Nephron progenitor cell (in vitro differentiated cells): ENCODE measurements at regions not wholly inside any gene's neighbourhood (a gene's known extent, or its start where the extent isn't known, plus 50 kb on each side); places are given as distances from the start of the nearest gene placed in this dataset.

Experiments
- DNase-seq: peaks from one replicate; pipeline ENCODE4 v3.0.0; 2021
- H3K27ac Mint-ChIP-seq: 2 replicates; pipeline ENCODE4 v1.8.0; 2021; ENCODE audit warnings: mild to moderate bottlenecking, moderate library complexity, mixed read lengths
- H3K27me3 Mint-ChIP-seq: 2 replicates; pipeline ENCODE4 v1.8.0; 2021; ENCODE audit warnings: mild to moderate bottlenecking, low read depth, mixed read lengths; ENCODE audit not compliant: poor library complexity
- H3K36me3 Mint-ChIP-seq: 2 replicates; pipeline ENCODE4 v1.8.0; 2021; ENCODE audit warnings: low read depth, mixed read lengths
- H3K4me1 Mint-ChIP-seq: 2 replicates; pipeline ENCODE4 v1.8.0; 2021; ENCODE audit warnings: mixed read lengths
- H3K4me3 Mint-ChIP-seq: 2 replicates; pipeline ENCODE4 v1.8.0; 2021; ENCODE audit warnings: mild to moderate bottlenecking, moderate library complexity, mixed read lengths
- H3K9me3 Mint-ChIP-seq: 2 replicates; pipeline ENCODE4 v1.8.0; 2021; ENCODE audit warnings: mild to moderate bottlenecking, moderate library complexity, mixed read lengths
- CTCF ChIP-seq: fragments of 200-600 bp; sonication (generic); IDR thresholded peaks from 2 replicates; pipeline ENCODE4 v1.5.0; 2021; ENCODE audit warnings: antibody characterized with exemption

- H3K4me3 Mint-ChIP-seq = no peak overlapping the region
- no peak for TF ChIP-seq CTCF
- H3K9me3 Mint-ChIP-seq = no peaks in the 10 kb centered on the region
- no peaks in the 10 kb centered on the region for H3K36me3 Mint-ChIP-seq
- no peak for DNase-seq
- H3K4me1 Mint-ChIP-seq = peaks cover 44% of the 10 kb centered on the region
- H3K27me3 Mint-ChIP-seq = peaks cover 2% of the 10 kb centered on the region
- H3K27ac Mint-ChIP-seq = no peak overlapping the region
These were observed 349.6 kb downstream of the ZIC1 start for GRCh38 chr3:147758771-147759170.

- Mint-ChIP-seq H3K4me3 (peak overlapping the region; percentile 52), H3K4me1 (peaks cover 44% of the 10 kb centered on the region), H3K9me3 (no peaks in the 10 kb centered on the region), H3K27me3 (peaks cover 4% of the 10 kb centered on the region), H3K36me3 (no peaks in the 10 kb centered on the region), H3K27ac (peak overlapping the region; percentile 90)
- no peak for TF ChIP-seq CTCF
- DNase-seq = no peak
These were observed 350.9 kb downstream of the ZIC1 start for GRCh38 chr3:147760085-147760484.

GRCh38 chr3:147760941-147761340, 351.8 kb downstream of the ZIC1 start:
- no peak overlapping the region for H3K4me3 Mint-ChIP-seq
- no peak overlapping the region for H3K27ac Mint-ChIP-seq
- peaks cover 44% of the 10 kb centered on the region for H3K4me1 Mint-ChIP-seq
- H3K9me3 Mint-ChIP-seq = no peaks in the 10 kb centered on the region
- no peaks in the 10 kb centered on the region for H3K36me3 Mint-ChIP-seq
- H3K27me3 Mint-ChIP-seq = peaks cover 4% of the 10 kb centered on the region
- DNase-seq = no peak
- no peak for TF ChIP-seq CTCF

- no peaks in the 10 kb centered on the region for H3K36me3 Mint-ChIP-seq
These were observed 364.0 kb downstream of the ZIC1 start for GRCh38 chr3:147773116-147773630.

GRCh38 chr3:147775411-147775810, 366.2 kb downstream of the ZIC1 start:
- no peak for TF ChIP-seq CTCF
- H3K27ac Mint-ChIP-seq = no peak overlapping the region
- no peak for DNase-seq
- H3K4me3 Mint-ChIP-seq = no peak overlapping the region
- H3K27me3 Mint-ChIP-seq = peaks cover 3% of the 10 kb centered on the region
- H3K4me1 Mint-ChIP-seq = no peaks in the 10 kb centered on the region
- H3K9me3 Mint-ChIP-seq = no peaks in the 10 kb centered on the region
- H3K36me3 Mint-ChIP-seq = no peaks in the 10 kb centered on the region

More at GRCh38 chr3:147773116-147773630, 364.0 kb downstream of the ZIC1 start:
- no peak overlapping the region for H3K27ac Mint-ChIP-seq
- H3K9me3 Mint-ChIP-seq = no peaks in the 10 kb centered on the region
- no peak overlapping the region for H3K4me3 Mint-ChIP-seq
- peaks cover 2% of the 10 kb centered on the region for H3K27me3 Mint-ChIP-seq
- no peaks in the 10 kb centered on the region for H3K4me1 Mint-ChIP-seq
- no peak for TF ChIP-seq CTCF
- no peak for DNase-seq

- Mint-ChIP-seq H3K36me3 (no peaks in the 10 kb centered on the region), H3K4me3 (no peak overlapping the region), H3K4me1 (no peaks in the 10 kb centered on the region), H3K27me3 (peaks cover 3% of the 10 kb centered on the region), H3K9me3 (no peaks in the 10 kb centered on the region), H3K27ac (no peak overlapping the region)
- TF ChIP-seq CTCF = no peak
- DNase-seq = no peak
These were observed 366.8 kb downstream of the ZIC1 start for GRCh38 chr3:147775816-147776530.
